Right lobe of liver (tissue), 6 donors: ENCODE measurements at regions not wholly inside any gene's neighbourhood (a gene's known extent, or its start where the extent isn't known, plus 50 kb on each side); places are given as distances from the start of the nearest gene placed in this dataset.
A peak's percentile ranks its signal among the peaks of the same experiment; 100 is the strongest.

Experiments used
- ATAC-seq, 4 donors: fragments of 200-7000 bp; cut with Tn5 transposase; one replicate each; pipeline ENCODE4 v1.9.1; 2020; ENCODE audit warnings: mild to moderate bottlenecking in 4 of 4, moderate library complexity in 4 of 4
- DNase-seq, 3 donors: peaks; one replicate each; pipeline ENCODE4 v3.0.0-alpha.2; 2020
- H3K27ac ChIP-seq, 3 donors: fragments of 200-600 bp; one replicate each; pipeline ENCODE4 v1.8.0; 2022
- H3K27me3 ChIP-seq, 2 donors: fragments of 200-600 bp; one replicate each; pipeline ENCODE4 v1.8.0; 2022
- H3K36me3 ChIP-seq, 4 donors: fragments of 200-600 bp; sonication (generic) in 1 of 4; one replicate each; pipeline versions ENCODE4 v1.5.1 to v1.8.0; 2017 to 2022; ENCODE audit warnings: control low read depth in 1 of 4
- H3K4me1 ChIP-seq, 4 donors: fragments of 200-600 bp; sonication (generic) in 1 of 4; one replicate each; pipeline versions ENCODE4 v1.5.1 to v1.8.0; 2017 to 2022; ENCODE audit warnings: control low read depth in 1 of 4
- H3K4me3 ChIP-seq, 3 donors: fragments of 200-600 bp; one replicate each; pipeline ENCODE4 v1.8.0; 2022
- H3K9me3 ChIP-seq, 4 donors: fragments of 200-600 bp; sonication (generic) in 1 of 4; one replicate each; pipeline versions ENCODE4 v1.5.1 to v1.8.0; 2017 to 2022; ENCODE audit warnings: control low read depth in 1 of 4
- CTCF ChIP-seq, 4 donors: fragments of 200-600 bp in 3 of 4; fragments of 450-650 bp in 1 of 4; IDR thresholded peaks; one replicate each; pipeline versions ENCODE4 v1.5.1 to v1.8.0; 2016 to 2022; ENCODE audit warnings: antibody characterized with exemption in 4 of 4, mild to moderate bottlenecking in 2 of 4
- POLR2A ChIP-seq: fragments of 450-650 bp; IDR thresholded peaks from one replicate; pipeline ENCODE4 v1.6.1; 2017; ENCODE audit warnings: antibody characterized with exemption, mild to moderate bottlenecking
- whole genome bisulfite sequencing: methylation state at CpG from one replicate; pipeline ENCODE4 v1.1.6; 2018; ENCODE audit warnings: low coverage, low lambda C conversion rate; ENCODE audit not compliant: insufficient coverage; ENCODE audit errors: missing lambda C conversion rate; 5-methylcytosine and 5-hydroxymethylcytosine counted together
- intact Hi-C, 2 donors: fragments of 100-400 bp; cut with DNase I; formaldehyde crosslinking; loops; one replicate each; pipeline versions ENCODE4 v1.11.2 to v1.14.1; 2022
- donor health status: DM: no; HTN: yes; CAD: no.
- donor health status: DM: no; HTN: no; CAD: no.
- donor health status: DM: no; HTN: no; CAD: no.
- donor health status: DM: no; HTN: yes; CAD: no.
- donor health status: DM: no; HTN: yes; CAD: no.

- DNase-seq = no peak
- H3K36me3 ChIP-seq = no peaks in the 10 kb centered on the region
- no peak overlapping the region for H3K27ac ChIP-seq
- H3K4me1 ChIP-seq = no peaks in the 10 kb centered on the region
- no peaks in the 10 kb centered on the region for H3K9me3 ChIP-seq
- WGBS = 56% methylated on average over 4 of the region's 14 CpGs
- TF ChIP-seq POLR2A = no peak
- no peak for TF ChIP-seq CTCF (IDR thresholded peaks at IDR 0.05)
- no peak overlapping the region for H3K4me3 ChIP-seq
- intact Hi-C loops = no loop called here
- peak in 1 of 4 donors; percentile 28 for ATAC-seq
- H3K27me3 ChIP-seq = no peaks in the 10 kb centered on the region
Observed at GRCh38 chrX:5390376-5390775, 838.3 kb downstream of the NLGN4X start.

- Histone ChIP-seq H3K4me3 (no peak overlapping the region), H3K36me3 (no peaks in the 10 kb centered on the region), H3K4me1 (no peaks in the 10 kb centered on the region), H3K27ac (no peak overlapping the region), H3K27me3 (no peaks in the 10 kb centered on the region), H3K9me3 (no peaks in the 10 kb centered on the region)
- ATAC-seq (no peak), DNase-seq (no peak)
- intact Hi-C loops = no loop called here
- 49% methylated on average over 6 of the region's 6 CpGs for WGBS
- TF ChIP-seq POLR2A (no peak), CTCF (IDR thresholded peaks at IDR 0.05) (no peak)
Observed at GRCh38 chrX:5388087-5388486, 840.6 kb downstream of the NLGN4X start.

GRCh38 chrX:5380426-5380825 is 848.2 kb downstream of the NLGN4X start:
- H3K4me1 ChIP-seq = no peaks in the 10 kb centered on the region
- no peak for TF ChIP-seq CTCF (IDR thresholded peaks at IDR 0.05)
- no peak for TF ChIP-seq POLR2A
- DNase-seq (no peak), ATAC-seq (no peak)
- H3K36me3 ChIP-seq = no peaks in the 10 kb centered on the region
- no peak overlapping the region for H3K4me3 ChIP-seq
- H3K9me3 ChIP-seq = no peaks in the 10 kb centered on the region
- no peak overlapping the region for H3K27ac ChIP-seq
- intact Hi-C loops = no loop called here
- H3K27me3 ChIP-seq = no peaks in the 10 kb centered on the region
- 23% methylated on average over 3 of the region's 3 CpGs for WGBS

- no peak for DNase-seq
- Histone ChIP-seq H3K27me3 (no peaks in the 10 kb centered on the region), H3K4me1 (no peaks in the 10 kb centered on the region), H3K4me3 (no peak overlapping the region), H3K9me3 (no peaks in the 10 kb centered on the region), H3K27ac (no peak overlapping the region), H3K36me3 (no peaks in the 10 kb centered on the region)
- intact Hi-C loops = no loop called here
- WGBS = 66% methylated on average over 5 of the region's 5 CpGs
- TF ChIP-seq POLR2A = no peak
- no peak for TF ChIP-seq CTCF (IDR thresholded peaks at IDR 0.05)
- no peak for ATAC-seq
Observed at GRCh38 chrX:5341902-5342301, 886.8 kb downstream of the NLGN4X start.

GRCh38 chrX:5337160-5337559 is 891.5 kb downstream of the NLGN4X start:
- TF ChIP-seq POLR2A (no peak), CTCF (IDR thresholded peaks at IDR 0.05) (no peak)
- Histone ChIP-seq H3K27me3 (no peaks in the 10 kb centered on the region), H3K36me3 (no peaks in the 10 kb centered on the region), H3K4me1 (no peaks in the 10 kb centered on the region), H3K27ac (no peak overlapping the region), H3K9me3 (no peaks in the 10 kb centered on the region), H3K4me3 (no peak overlapping the region)
- DNase-seq (no peak), ATAC-seq (no peak)
- intact Hi-C loops = no loop called here
- WGBS = 70% methylated on average over 3 of the region's 3 CpGs
